ENCODE measurements at regions not wholly inside any gene's neighbourhood (a gene's known extent, or its start where the extent isn't known, plus 50 kb on each side); places are given as distances from the start of the nearest gene placed in this dataset.

DNA sequence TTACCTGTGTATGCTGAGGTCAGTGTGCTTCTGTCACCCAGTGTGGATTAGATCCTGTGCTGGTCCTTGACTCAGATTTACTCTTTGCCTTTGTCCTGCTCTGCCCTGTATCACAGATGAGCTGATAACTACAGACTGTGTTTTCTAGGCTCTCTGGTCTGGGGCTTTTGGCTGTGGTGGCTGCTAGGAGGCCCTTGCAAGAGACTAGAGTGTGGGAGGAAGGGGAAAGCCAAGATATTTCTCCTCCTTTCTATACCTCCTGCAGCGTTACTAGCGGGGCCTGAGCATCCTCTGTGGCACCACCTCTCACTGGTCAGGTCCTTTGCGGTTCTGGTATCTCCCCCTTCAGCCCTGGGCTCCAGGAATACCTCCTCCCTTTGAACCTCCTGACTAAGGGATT, 282.3 kb upstream of the TBC1D5 start:
- in situ Hi-C loops (cut with MboI; ENCODE audit: low pct_unique_long_range_greater_than_20kb, low sequenced_read_pairs, unreplicated experiment), result no loop called here
- TF ChIP-seq, protein P1, sequence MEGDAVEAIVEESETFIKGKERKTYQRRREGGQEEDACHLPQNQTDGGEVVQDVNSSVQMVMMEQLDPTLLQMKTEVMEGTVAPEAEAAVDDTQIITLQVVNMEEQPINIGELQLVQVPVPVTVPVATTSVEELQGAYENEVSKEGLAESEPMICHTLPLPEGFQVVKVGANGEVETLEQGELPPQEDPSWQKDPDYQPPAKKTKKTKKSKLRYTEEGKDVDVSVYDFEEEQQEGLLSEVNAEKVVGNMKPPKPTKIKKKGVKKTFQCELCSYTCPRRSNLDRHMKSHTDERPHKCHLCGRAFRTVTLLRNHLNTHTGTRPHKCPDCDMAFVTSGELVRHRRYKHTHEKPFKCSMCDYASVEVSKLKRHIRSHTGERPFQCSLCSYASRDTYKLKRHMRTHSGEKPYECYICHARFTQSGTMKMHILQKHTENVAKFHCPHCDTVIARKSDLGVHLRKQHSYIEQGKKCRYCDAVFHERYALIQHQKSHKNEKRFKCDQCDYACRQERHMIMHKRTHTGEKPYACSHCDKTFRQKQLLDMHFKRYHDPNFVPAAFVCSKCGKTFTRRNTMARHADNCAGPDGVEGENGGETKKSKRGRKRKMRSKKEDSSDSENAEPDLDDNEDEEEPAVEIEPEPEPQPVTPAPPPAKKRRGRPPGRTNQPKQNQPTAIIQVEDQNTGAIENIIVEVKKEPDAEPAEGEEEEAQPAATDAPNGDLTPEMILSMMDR (IDR thresholded peaks at IDR 0.05; ENCODE audit: extremely low read depth, insufficient read depth, missing control alignments), result no peak
- no peak for DNase-seq (ENCODE audit: low spot score)

- no peak for DNase-seq (ENCODE audit: low spot score)
- in situ Hi-C loops (cut with MboI; ENCODE audit: low pct_unique_long_range_greater_than_20kb, low sequenced_read_pairs, unreplicated experiment), result no loop called here
- TF ChIP-seq, protein P1 (IDR thresholded peaks at IDR 0.05; ENCODE audit: extremely low read depth, insufficient read depth, missing control alignments), result no peak
Measured at GRCh38 chr3:18019161-18019495, 276.7 kb upstream of the TBC1D5 start.

DNA sequence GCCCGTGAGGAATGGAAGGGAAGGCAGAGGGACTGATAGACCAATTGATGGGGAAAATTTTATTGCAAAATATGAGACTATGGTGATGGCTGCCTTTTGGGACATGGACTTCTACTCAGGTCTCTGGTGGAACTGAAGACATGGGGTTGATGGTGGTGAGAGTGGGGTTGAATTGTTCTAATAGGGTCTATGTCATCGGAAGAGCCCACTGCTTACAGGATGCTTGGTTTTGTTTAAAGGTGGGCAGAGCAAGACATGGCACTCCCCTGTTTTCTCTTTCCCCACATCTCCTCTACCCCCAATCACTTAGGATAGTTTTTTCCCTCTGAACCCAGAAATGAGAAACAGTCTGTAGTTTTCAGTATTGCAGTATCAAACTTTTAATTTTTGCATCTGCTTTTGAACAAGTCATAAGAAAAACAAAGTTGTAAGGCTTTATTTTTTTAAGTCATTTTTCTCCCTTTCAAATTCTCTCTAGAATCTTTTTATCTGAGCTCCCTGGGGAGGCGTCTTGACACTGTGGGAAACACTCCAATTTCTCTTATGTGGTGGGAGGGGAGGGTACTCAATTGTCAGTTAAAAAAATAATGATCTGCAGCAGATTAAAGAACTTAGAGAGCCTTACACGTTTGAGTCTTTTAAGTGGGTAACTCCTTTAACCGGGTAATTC, 276.2 kb upstream of the TBC1D5 start:
- in situ Hi-C loops (cut with MboI; ENCODE audit: low pct_unique_long_range_greater_than_20kb, low sequenced_read_pairs, unreplicated experiment), result no loop called here
- no peak for DNase-seq (ENCODE audit: low spot score)
- TF ChIP-seq, protein P1 (IDR thresholded peaks at IDR 0.05; ENCODE audit: extremely low read depth, insufficient read depth, missing control alignments), result no peak

DNA sequence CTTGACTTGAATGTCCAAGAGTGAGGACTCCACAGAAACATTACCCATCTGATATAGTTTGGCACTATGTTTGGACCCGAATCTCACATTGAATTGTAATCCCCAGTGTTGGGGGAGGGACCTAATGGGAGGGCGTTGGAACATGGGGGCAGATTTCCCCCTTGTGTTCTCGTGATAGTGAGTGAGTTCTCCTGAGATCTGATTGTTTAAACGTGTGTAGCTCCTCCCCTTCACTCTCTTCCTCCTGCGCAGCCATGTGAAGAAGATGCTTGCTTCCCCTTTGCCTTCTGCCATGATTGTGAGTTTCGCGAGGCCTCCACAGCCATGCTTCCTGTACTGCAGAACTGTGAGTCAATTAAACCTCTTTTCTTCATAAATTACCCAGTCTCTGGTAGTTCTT, 273.9 kb upstream of the TBC1D5 start:
- in situ Hi-C loops (cut with MboI; ENCODE audit: low pct_unique_long_range_greater_than_20kb, low sequenced_read_pairs, unreplicated experiment), result no loop called here

DNA sequence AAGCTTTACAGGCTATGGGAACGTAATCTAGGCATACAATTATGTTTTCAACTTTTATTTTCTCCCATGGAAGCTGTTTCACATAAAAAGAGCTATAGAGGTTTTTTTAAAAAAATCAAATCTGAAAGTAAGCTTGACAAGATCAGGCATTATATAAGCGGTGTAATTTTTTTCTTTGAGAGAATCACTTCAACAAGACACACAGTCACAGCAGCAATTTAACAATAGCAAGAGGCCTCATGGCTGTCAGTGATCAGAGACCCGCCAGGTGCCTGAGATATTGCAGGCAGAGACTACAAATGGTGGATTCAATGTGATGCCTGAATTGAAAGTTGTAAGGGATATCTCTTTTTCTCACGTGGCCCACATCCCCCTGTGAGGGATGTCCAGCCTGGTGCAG, 270.5 kb upstream of the TBC1D5 start:
- in situ Hi-C loops (cut with MboI; ENCODE audit: low pct_unique_long_range_greater_than_20kb, low sequenced_read_pairs, unreplicated experiment), result no loop called here
- TF ChIP-seq, protein P1 (IDR thresholded peaks at IDR 0.05; ENCODE audit: extremely low read depth, insufficient read depth, missing control alignments), result no peak

More for the DNA sequence above, 273.9 kb upstream of the TBC1D5 start:
- TF ChIP-seq, protein P1 (IDR thresholded peaks at IDR 0.05; ENCODE audit: extremely low read depth, insufficient read depth, missing control alignments), result no peak
- DNase-seq (ENCODE audit: low spot score), result no peak

GRCh38 chr3:18012436-18012835, 270.0 kb upstream of the TBC1D5 start:
- no peak for DNase-seq (ENCODE audit: low spot score)
- in situ Hi-C loops (cut with MboI; ENCODE audit: low pct_unique_long_range_greater_than_20kb, low sequenced_read_pairs, unreplicated experiment), result no loop called here
- TF ChIP-seq, protein P1 (IDR thresholded peaks at IDR 0.05; ENCODE audit: extremely low read depth, insufficient read depth, missing control alignments), result no peak

More for the DNA sequence above, 270.5 kb upstream of the TBC1D5 start:
- no peak for DNase-seq (ENCODE audit: low spot score)

Measured in GM13977 (cell line).